B cell (primary cell): ENCODE measurements at regions not wholly inside any gene's neighbourhood (a gene's known extent, or its start where the extent isn't known, plus 50 kb on each side); places are given as distances from the start of the nearest gene placed in this dataset.

Experiments
- ATAC-seq: fragments of 200-7000 bp; cut with Tn5 transposase; one replicate; pipeline ENCODE4 v1.10.0; 2021; ENCODE audit warnings: low read depth, mild to moderate bottlenecking, moderate number of reproducible peaks, moderate library complexity
- CTCF ChIA-PET: fragments of 350-600 bp; sonication (Branson Sonifier 250); formaldehyde crosslinking; loops from one replicate; lab custom pipeline; 2021; ENCODE audit warnings: antibody characterized with exemption, inconsistent platforms; lab: Charles Lee
- POLR2A ChIA-PET: fragments of 350-600 bp; sonication (Branson Sonifier 250); formaldehyde crosslinking; loops from one replicate; lab custom pipeline; 2021; ENCODE audit warnings: antibody characterized with exemption; lab: Charles Lee
- DNase-seq: peaks from one replicate; pipeline ENCODE4 v3.0.0; 2013
- H2AFZ ChIP-seq: 2 replicates; pipeline ENCODE4 v1.6.1; 2012; ENCODE audit warnings: mild to moderate bottlenecking, low read depth, low read length; ENCODE audit not compliant: insufficient read depth, poor library complexity, severe bottlenecking
- H3K27ac ChIP-seq, 2 donors: 1 replicate in 1 of 2; 2 replicates in 1 of 2; pipeline ENCODE4 v1.5.1; 2012 to 2013; ENCODE audit warnings: low read length in 2 of 2, mild to moderate bottlenecking in 2 of 2, moderate library complexity in 1 of 2
- H3K27me3 ChIP-seq, 4 experiments: fragments of 200-600 bp in 1 of 4; sonication (generic) in 1 of 4; replicated peaks in 1 of 4; 1 replicate in 2 of 4; 2 replicates in 2 of 4; pipeline versions ENCODE4 v1.6.1 to v1.7.0; 2013 to 2016; ENCODE audit warnings: low read length in 3 of 4, mild to moderate bottlenecking in 2 of 4, mixed read lengths in 1 of 4, moderate library complexity in 1 of 4; ENCODE audit not compliant: insufficient read depth in 4 of 4, control insufficient read depth in 3 of 4; ENCODE audit errors: control extremely low read depth in 1 of 4
- H3K36me3 ChIP-seq, 2 experiments: replicated peaks in 1 of 2; 1 replicate in 1 of 2; 2 replicates in 1 of 2; pipeline versions ENCODE4 v1.6.1 to v1.7.1; 2013; ENCODE audit warnings: low read length in 1 of 2; ENCODE audit not compliant: insufficient read depth in 2 of 2, control insufficient read depth in 1 of 2; ENCODE audit errors: control extremely low read depth in 1 of 2, extremely low read depth in 1 of 2
- H3K4me1 ChIP-seq, 2 donors: fragments of 200-600 bp in 1 of 2; sonication (generic) in 1 of 2; 1 replicate in 1 of 2; 2 replicates in 1 of 2; pipeline versions ENCODE4 v1.5.1 to v1.6.1; 2013 to 2017; ENCODE audit warnings: low read length in 2 of 2; ENCODE audit not compliant: control insufficient read depth in 2 of 2, insufficient read depth in 2 of 2
- H3K4me2 ChIP-seq: replicated peaks from 2 replicates; pipeline ENCODE3; 2012; ENCODE audit warnings: mild to moderate bottlenecking, low read depth, low read length; ENCODE audit not compliant: poor library complexity, severe bottlenecking
- H3K4me3 ChIP-seq, 5 experiments: fragments of 200-600 bp in 1 of 5; sonication (generic) in 1 of 5; 1 replicate in 3 of 5; 2 replicates in 2 of 5; pipeline versions ENCODE4 v1.5.1 to v1.7.0; 2011 to 2016; ENCODE audit warnings: low read length in 4 of 5, mild to moderate bottlenecking in 4 of 5, low read depth in 2 of 5, control low read depth in 1 of 5, moderate library complexity in 1 of 5; ENCODE audit not compliant: insufficient read depth in 1 of 5; ENCODE audit errors: control extremely low read depth in 1 of 5, extremely low read depth in 1 of 5
- H3K79me2 ChIP-seq: fragments of 200-600 bp; sonication (generic); one replicate; pipeline ENCODE4 v1.6.0; 2016; ENCODE audit warnings: low read length; ENCODE audit not compliant: control insufficient read depth, insufficient read depth
- H3K9ac ChIP-seq: fragments of 200-600 bp; sonication (generic); 2 replicates; pipeline ENCODE4 v1.6.1; 2017; ENCODE audit warnings: mild to moderate bottlenecking, low read length, moderate library complexity
- H3K9me3 ChIP-seq, 3 donors: one replicate each; pipeline versions ENCODE4 v1.6.1 to v1.7.1; 2013; ENCODE audit warnings: low read length in 2 of 3; ENCODE audit not compliant: control insufficient read depth in 2 of 3, insufficient read depth in 1 of 3; ENCODE audit errors: control extremely low read depth in 1 of 3
- H4K20me1 ChIP-seq: 2 replicates; pipeline ENCODE4 v1.6.0; 2012; ENCODE audit warnings: mild to moderate bottlenecking, low read length; ENCODE audit not compliant: insufficient read depth, control insufficient read depth, poor library complexity, severe bottlenecking
- H3K27ac Mint-ChIP-seq: one replicate; pipeline ENCODE4 v1.8.0; 2021; ENCODE audit warnings: mixed read lengths
- H3K27me3 Mint-ChIP-seq: one replicate; pipeline ENCODE4 v1.8.0; 2021; ENCODE audit warnings: mixed read lengths
- H3K4me1 Mint-ChIP-seq: one replicate; pipeline ENCODE4 v1.8.0; 2021; ENCODE audit warnings: mixed read lengths
- H3K4me3 Mint-ChIP-seq: one replicate; pipeline ENCODE4 v1.8.0; 2021; ENCODE audit warnings: mixed read lengths
- H3K9me3 Mint-ChIP-seq: one replicate; pipeline ENCODE4 v1.8.0; 2022; ENCODE audit warnings: mixed read lengths; ENCODE audit not compliant: insufficient read depth
- EZH2 ChIP-seq: IDR thresholded peaks from 2 replicates; pipeline ENCODE4 v1.6.1; 2012; ENCODE audit warnings: borderline replicate concordance, low read depth, mild to moderate bottlenecking, moderate library complexity, low read length; ENCODE audit not compliant: insufficient read depth, poor library complexity, severe bottlenecking
- intact Hi-C: fragments of 100-400 bp; cut with micrococcal nuclease; formaldehyde crosslinking; loops from one replicate; pipeline ENCODE4 v1.10.0; 2022
- TF ChIP-seq, protein P1 (sequence below): fragments of 200-600 bp; IDR thresholded peaks from one replicate; pipeline ENCODE4 v1.8.0; 2022; ENCODE audit warnings: antibody characterized with exemption, mild to moderate bottlenecking

GRCh38 chr4:27873596-27873995, 1013.0 kb downstream of the STIM2 start:
- ATAC-seq (no peak), DNase-seq (no peak)
- H2AFZ ChIP-seq, result no peak overlapping the region
- H4K20me1 ChIP-seq, result no peaks in the 10 kb centered on the region
- H3K27ac ChIP-seq, result no peak overlapping the region
- Mint-ChIP-seq H3K4me1 (no peaks in the 10 kb centered on the region), H3K27ac (no peak overlapping the region), H3K27me3 (no peaks in the 10 kb centered on the region), H3K9me3 (peaks cover 4% of the 10 kb centered on the region), H3K4me3 (no peak overlapping the region)
- POLR2A ChIA-PET, result no interaction called here
- H3K9ac ChIP-seq, result no peak overlapping the region
- TF ChIP-seq, protein P1, sequence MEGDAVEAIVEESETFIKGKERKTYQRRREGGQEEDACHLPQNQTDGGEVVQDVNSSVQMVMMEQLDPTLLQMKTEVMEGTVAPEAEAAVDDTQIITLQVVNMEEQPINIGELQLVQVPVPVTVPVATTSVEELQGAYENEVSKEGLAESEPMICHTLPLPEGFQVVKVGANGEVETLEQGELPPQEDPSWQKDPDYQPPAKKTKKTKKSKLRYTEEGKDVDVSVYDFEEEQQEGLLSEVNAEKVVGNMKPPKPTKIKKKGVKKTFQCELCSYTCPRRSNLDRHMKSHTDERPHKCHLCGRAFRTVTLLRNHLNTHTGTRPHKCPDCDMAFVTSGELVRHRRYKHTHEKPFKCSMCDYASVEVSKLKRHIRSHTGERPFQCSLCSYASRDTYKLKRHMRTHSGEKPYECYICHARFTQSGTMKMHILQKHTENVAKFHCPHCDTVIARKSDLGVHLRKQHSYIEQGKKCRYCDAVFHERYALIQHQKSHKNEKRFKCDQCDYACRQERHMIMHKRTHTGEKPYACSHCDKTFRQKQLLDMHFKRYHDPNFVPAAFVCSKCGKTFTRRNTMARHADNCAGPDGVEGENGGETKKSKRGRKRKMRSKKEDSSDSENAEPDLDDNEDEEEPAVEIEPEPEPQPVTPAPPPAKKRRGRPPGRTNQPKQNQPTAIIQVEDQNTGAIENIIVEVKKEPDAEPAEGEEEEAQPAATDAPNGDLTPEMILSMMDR, result no peak
- TF ChIP-seq EZH2, result no peak
- no peak overlapping the region for H3K4me2 ChIP-seq
- no peak overlapping the region for H3K4me3 ChIP-seq
- CTCF ChIA-PET, result no interaction called here
- no peaks in the 10 kb centered on the region for H3K9me3 ChIP-seq
- H3K27me3 ChIP-seq, result no peaks in the 10 kb centered on the region
- H3K36me3 ChIP-seq, result no peaks in the 10 kb centered on the region
- H3K79me2 ChIP-seq, result no peaks in the 10 kb centered on the region
- H3K4me1 ChIP-seq, result no peaks in the 10 kb centered on the region
- intact Hi-C loops, result no loop called here

GRCh38 chr4:27881705-27882104, 1021.1 kb downstream of the STIM2 start:
- H3K36me3 ChIP-seq, result no peaks in the 10 kb centered on the region
- H3K9ac ChIP-seq, result no peak overlapping the region
- no peaks in the 10 kb centered on the region for H4K20me1 ChIP-seq
- no peaks in the 10 kb centered on the region for H3K4me1 Mint-ChIP-seq
- TF ChIP-seq EZH2, result no peak
- TF ChIP-seq, protein P1, result no peak
- peaks cover 5% of the 10 kb centered on the region for H3K9me3 Mint-ChIP-seq
- no peaks in the 10 kb centered on the region for H3K79me2 ChIP-seq
- H2AFZ ChIP-seq, result no peak overlapping the region
- DNase-seq (no peak), ATAC-seq (no peak)
- no peak overlapping the region for H3K4me3 Mint-ChIP-seq
- no peaks in the 10 kb centered on the region for H3K27me3 ChIP-seq
- intact Hi-C loops, result no loop called here
- ChIA-PET POLR2A (no interaction called here), CTCF (no interaction called here)
- H3K27ac Mint-ChIP-seq, result no peak overlapping the region
- H3K27ac ChIP-seq, result no peak overlapping the region
- H3K4me3 ChIP-seq, result no peak overlapping the region
- no peaks in the 10 kb centered on the region for H3K4me1 ChIP-seq
- peaks cover 0 to 3% (median 0%) of the 10 kb centered on the region in 3 donors for H3K9me3 ChIP-seq
- no peaks in the 10 kb centered on the region for H3K27me3 Mint-ChIP-seq
- H3K4me2 ChIP-seq, result no peak overlapping the region
